H9 (cell line): ENCODE measurements at regions not wholly inside any gene's neighbourhood (a gene's known extent, or its start where the extent isn't known, plus 50 kb on each side); places are given as distances from the start of the nearest gene placed in this dataset.

ENCODE experiments used
- DNase-seq: peaks from one replicate; pipeline ENCODE4 v3.0.0-alpha.2; 2017
- H2AFZ ChIP-seq: one replicate; pipeline ENCODE4 v1.6.1; 2013; ENCODE audit warnings: mild to moderate bottlenecking, low read length, control low read depth, moderate library complexity
- H2AK5ac ChIP-seq: 2 replicates; pipeline ENCODE4 v1.6.1; 2013; ENCODE audit warnings: low read length, control low read depth, mixed read lengths; ENCODE audit not compliant: insufficient read length
- H2BK120ac ChIP-seq: one replicate; pipeline ENCODE4 v1.6.1; 2013; ENCODE audit warnings: low read depth, mild to moderate bottlenecking, low read length, control low read depth, inconsistent platforms; ENCODE audit not compliant: poor library complexity, severe bottlenecking
- H2BK12ac ChIP-seq: 2 replicates; pipeline ENCODE4 v1.6.1; 2013; ENCODE audit warnings: low read length, control low read depth, mixed read lengths, low read depth; ENCODE audit not compliant: insufficient read length
- H2BK15ac ChIP-seq: 2 replicates; pipeline ENCODE4 v1.6.1; 2013; ENCODE audit warnings: low read depth, low read length, control low read depth
- H2BK20ac ChIP-seq: one replicate; pipeline ENCODE4 v1.6.1; 2013; ENCODE audit warnings: low read depth, mild to moderate bottlenecking, low read length, control low read depth, inconsistent platforms; ENCODE audit not compliant: poor library complexity, severe bottlenecking
- H2BK5ac ChIP-seq: 2 replicates; pipeline ENCODE4 v1.6.1; 2013; ENCODE audit warnings: low read length, control low read depth, mixed read lengths; ENCODE audit not compliant: insufficient read length
- H3K14ac ChIP-seq: 2 replicates; pipeline ENCODE4 v1.6.1; 2013; ENCODE audit warnings: low read length, control low read depth; ENCODE audit not compliant: insufficient read depth
- H3K18ac ChIP-seq: 2 replicates; pipeline ENCODE4 v1.6.1; 2013; ENCODE audit warnings: low read depth, mild to moderate bottlenecking, mixed read lengths, low read length, control low read depth; ENCODE audit not compliant: insufficient read length
- H3K23ac ChIP-seq: 2 replicates; pipeline ENCODE4 v1.6.1; 2013; ENCODE audit warnings: low read length, control low read depth, mixed read lengths, low read depth; ENCODE audit not compliant: insufficient read length
- H3K23me2 ChIP-seq: 2 replicates; pipeline ENCODE4 v1.6.1; 2013; ENCODE audit warnings: low read depth, mild to moderate bottlenecking, mixed read lengths, low read length, control low read depth; ENCODE audit not compliant: insufficient read length, poor library complexity, severe bottlenecking
- H3K27ac ChIP-seq: 2 replicates; pipeline ENCODE4 v1.5.1; 2013; ENCODE audit warnings: low read length, control low read depth, mixed read lengths, low read depth; ENCODE audit not compliant: insufficient read length
- H3K27me3 ChIP-seq: 2 replicates; pipeline ENCODE4 v1.6.1; 2013; ENCODE audit warnings: low read length, control low read depth, inconsistent platforms; ENCODE audit not compliant: insufficient read depth
- H3K4ac ChIP-seq: 2 replicates; pipeline ENCODE4 v1.6.1; 2013; ENCODE audit warnings: low read depth, mild to moderate bottlenecking, control low read depth, inconsistent platforms, low read length, moderate library complexity
- H3K4me1 ChIP-seq: 2 replicates; pipeline ENCODE4 v1.6.1; 2013; ENCODE audit warnings: low read length, control low read depth, inconsistent platforms; ENCODE audit not compliant: insufficient read depth
- H3K4me2 ChIP-seq: 2 replicates; pipeline ENCODE4 v1.6.1; 2013; ENCODE audit warnings: low read length, control low read depth, mixed read lengths; ENCODE audit not compliant: insufficient read length, insufficient read depth
- H3K56ac ChIP-seq: 2 replicates; pipeline ENCODE4 v1.6.1; 2013; ENCODE audit warnings: low read depth, mild to moderate bottlenecking, mixed read lengths, low read length, control low read depth; ENCODE audit not compliant: insufficient read length
- H3K79me1 ChIP-seq: 2 replicates; pipeline ENCODE4 v1.6.1; 2013; ENCODE audit warnings: low read depth, mild to moderate bottlenecking, moderate library complexity, low read length, control low read depth, inconsistent platforms; ENCODE audit not compliant: insufficient read depth, poor library complexity, severe bottlenecking
- H3K79me2 ChIP-seq: 2 replicates; pipeline ENCODE4 v1.6.1; 2013; ENCODE audit warnings: low read length, control low read depth, inconsistent platforms; ENCODE audit not compliant: insufficient read depth
- H3K9ac ChIP-seq: 2 replicates; pipeline ENCODE4 v1.6.1; 2013; ENCODE audit warnings: low read length, control low read depth, mixed read lengths; ENCODE audit not compliant: insufficient read length; ENCODE audit errors: extremely low read depth
- H3K9me3 ChIP-seq: one replicate; pipeline ENCODE4 v1.6.1; 2013; ENCODE audit warnings: low read depth, low read length, inconsistent platforms; ENCODE audit not compliant: control insufficient read depth
- H3T11ph ChIP-seq: one replicate; pipeline ENCODE4 v1.6.1; 2013; ENCODE audit warnings: mild to moderate bottlenecking, low read length, control low read depth, inconsistent platforms
- H4K20me1 ChIP-seq: one replicate; pipeline ENCODE4 v1.6.1; 2013; ENCODE audit not compliant: control insufficient read depth, insufficient read length, insufficient read depth
- H4K5ac ChIP-seq: 2 replicates; pipeline ENCODE4 v1.6.1; 2013; ENCODE audit warnings: low read depth, mild to moderate bottlenecking, mixed read lengths, low read length, control low read depth; ENCODE audit not compliant: insufficient read length
- H4K8ac ChIP-seq: replicated peaks from 2 replicates; pipeline ENCODE4 v1.6.1; 2013; ENCODE audit warnings: low read length, control low read depth, mixed read lengths, low read depth; ENCODE audit not compliant: insufficient read length
- H4K91ac ChIP-seq: 2 replicates; pipeline ENCODE4 v1.6.1; 2013; ENCODE audit warnings: low read depth, mild to moderate bottlenecking, moderate library complexity, mixed read lengths, low read length, control low read depth; ENCODE audit not compliant: insufficient read length
- H3K27ac Mint-ChIP-seq, 3 experiments: 2 replicates in 2 of 3; 3 replicates in 1 of 3; pipeline ENCODE4 v1.8.0; 2020 to 2021; ENCODE audit warnings: mixed read lengths in 3 of 3, mild to moderate bottlenecking in 1 of 3, moderate library complexity in 1 of 3
- H3K27me3 Mint-ChIP-seq: 2 replicates; pipeline ENCODE4 v1.8.0; 2021; ENCODE audit warnings: low read depth, mild to moderate bottlenecking, moderate library complexity, mixed read lengths
- H3K36me3 Mint-ChIP-seq, 3 experiments: 2 replicates in 2 of 3; 3 replicates in 1 of 3; pipeline ENCODE4 v1.8.0; 2020 to 2021; ENCODE audit warnings: low read depth in 3 of 3, mixed read lengths in 3 of 3; ENCODE audit not compliant: insufficient read depth in 1 of 3
- H3K4me1 Mint-ChIP-seq, 2 experiments: 2 replicates each; pipeline ENCODE4 v1.8.0; 2020; ENCODE audit warnings: mixed read lengths in 2 of 2
- H3K4me3 Mint-ChIP-seq, 2 experiments: 2 replicates in 1 of 2; 3 replicates in 1 of 2; pipeline ENCODE4 v1.8.0; 2020 to 2021; ENCODE audit warnings: mild to moderate bottlenecking in 2 of 2, mixed read lengths in 2 of 2, moderate library complexity in 1 of 2
- H3K9me3 Mint-ChIP-seq, 2 experiments: 2 replicates in 1 of 2; 3 replicates in 1 of 2; pipeline ENCODE4 v1.8.0; 2020; ENCODE audit warnings: mild to moderate bottlenecking in 2 of 2, mixed read lengths in 2 of 2, moderate library complexity in 1 of 2
- WGBS: extraction: QIAGEN DNeasy Blood & Tissue Kit; methylation state at CpG from one replicate; pipeline ENCODE4 v1.1.7; 2013; ENCODE audit warnings: missing lambda C conversion rate, low lambda C conversion rate, mixed read lengths; ENCODE audit not compliant: insufficient read length; ENCODE audit errors: extremely low coverage; 5-methylcytosine and 5-hydroxymethylcytosine counted together
- TF ChIP-seq, protein P1 (sequence below): fragments of 200-600 bp; sonication (generic); conservative IDR thresholded peaks from 3 replicates; pipeline ENCODE4 v1.8.0; 2021; ENCODE audit warnings: antibody characterized with exemption, mild to moderate bottlenecking

DNA sequence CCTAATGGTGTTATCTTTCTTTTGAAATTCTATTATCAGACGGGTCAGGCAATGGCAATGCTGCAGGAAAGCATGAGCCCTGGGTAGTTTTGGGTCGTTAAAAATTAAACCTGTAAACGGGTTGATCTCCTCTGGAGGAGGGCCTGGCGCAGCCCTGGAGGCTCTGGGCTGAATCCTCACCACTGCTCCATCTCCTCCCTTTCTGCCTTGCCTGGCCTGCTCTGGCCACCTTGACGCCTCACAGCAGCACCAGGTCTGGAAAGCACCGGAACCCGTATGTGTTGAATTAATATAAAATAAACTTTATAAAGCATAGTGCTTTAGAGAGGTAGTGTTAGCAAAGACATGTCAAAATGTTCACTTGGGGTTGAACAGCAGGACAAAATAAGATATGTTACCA, 316.1 kb downstream of the LNPK start:
- Histone ChIP-seq H2AK5ac (no peak overlapping the region), H4K20me1 (no peaks in the 10 kb centered on the region), H3K14ac (no peak overlapping the region), H2BK20ac (no peak overlapping the region), H3K4me2 (no peak overlapping the region), H4K8ac (no peak overlapping the region), H2AFZ (no peak overlapping the region), H2BK15ac (no peak overlapping the region), H3K9ac (no peak overlapping the region), H3K27ac (no peak overlapping the region), H2BK120ac (no peak overlapping the region), H3T11ph (no peak overlapping the region), H3K4ac (no peak overlapping the region), H4K5ac (no peak overlapping the region), H3K23me2 (no peaks in the 10 kb centered on the region), H3K23ac (no peak overlapping the region), H3K4me1 (no peaks in the 10 kb centered on the region), H3K18ac (no peak overlapping the region), H3K79me1 (no peaks in the 10 kb centered on the region), H2BK5ac (no peak overlapping the region), H3K79me2 (no peaks in the 10 kb centered on the region), H2BK12ac (no peak overlapping the region), H3K56ac (no peak overlapping the region), H3K9me3 (no peaks in the 10 kb centered on the region), H4K91ac (no peak overlapping the region), H3K27me3 (no peaks in the 10 kb centered on the region; the same call in 1 of the 2 replicates)
- no peaks in the 10 kb centered on the region for H3K9me3 Mint-ChIP-seq
- no peak for DNase-seq
- H3K27me3 Mint-ChIP-seq = peaks cover 8% of the 10 kb centered on the region
- no peaks in the 10 kb centered on the region for H3K4me1 Mint-ChIP-seq
- H3K36me3 Mint-ChIP-seq = no peaks in the 10 kb centered on the region
- H3K27ac Mint-ChIP-seq = no peak overlapping the region
- WGBS = no CpG with 5 or more reads among the region's 7 CpGs
- TF ChIP-seq, protein P1, sequence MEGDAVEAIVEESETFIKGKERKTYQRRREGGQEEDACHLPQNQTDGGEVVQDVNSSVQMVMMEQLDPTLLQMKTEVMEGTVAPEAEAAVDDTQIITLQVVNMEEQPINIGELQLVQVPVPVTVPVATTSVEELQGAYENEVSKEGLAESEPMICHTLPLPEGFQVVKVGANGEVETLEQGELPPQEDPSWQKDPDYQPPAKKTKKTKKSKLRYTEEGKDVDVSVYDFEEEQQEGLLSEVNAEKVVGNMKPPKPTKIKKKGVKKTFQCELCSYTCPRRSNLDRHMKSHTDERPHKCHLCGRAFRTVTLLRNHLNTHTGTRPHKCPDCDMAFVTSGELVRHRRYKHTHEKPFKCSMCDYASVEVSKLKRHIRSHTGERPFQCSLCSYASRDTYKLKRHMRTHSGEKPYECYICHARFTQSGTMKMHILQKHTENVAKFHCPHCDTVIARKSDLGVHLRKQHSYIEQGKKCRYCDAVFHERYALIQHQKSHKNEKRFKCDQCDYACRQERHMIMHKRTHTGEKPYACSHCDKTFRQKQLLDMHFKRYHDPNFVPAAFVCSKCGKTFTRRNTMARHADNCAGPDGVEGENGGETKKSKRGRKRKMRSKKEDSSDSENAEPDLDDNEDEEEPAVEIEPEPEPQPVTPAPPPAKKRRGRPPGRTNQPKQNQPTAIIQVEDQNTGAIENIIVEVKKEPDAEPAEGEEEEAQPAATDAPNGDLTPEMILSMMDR = no peak
- H3K4me3 Mint-ChIP-seq = no peak overlapping the region
